ENCODE measurements at regions not wholly inside any gene's neighbourhood (a gene's known extent, or its start where the extent isn't known, plus 50 kb on each side); places are given as distances from the start of the nearest gene placed in this dataset.
A peak's percentile ranks its signal among the peaks of the same experiment; 100 is the strongest.

DNA sequence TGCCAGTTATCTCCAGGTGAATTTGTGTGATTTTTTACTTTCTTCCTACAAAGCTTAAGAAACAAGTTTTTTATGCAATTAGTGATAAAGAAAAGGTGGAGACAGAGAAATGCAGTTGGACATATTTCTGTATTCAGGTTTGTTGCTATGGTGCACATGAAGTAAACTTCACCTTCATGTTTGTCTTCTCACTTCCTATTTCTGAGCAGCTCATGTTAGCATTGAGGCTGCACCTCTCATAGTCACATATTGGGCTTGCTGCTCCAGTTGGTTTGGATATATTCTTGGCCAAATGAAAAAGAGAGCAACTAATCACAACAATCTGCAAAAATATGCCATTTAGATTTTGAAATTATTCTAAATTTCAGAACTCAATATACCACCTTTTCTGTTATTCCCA is 475.6 kb upstream of the ZWINT start:
- no peak overlapping the region for H3K4me3 ChIP-seq (ENCODE audit: low read depth, low read length)
- Mint-ChIP-seq H3K4me3 (ENCODE audit: unreplicated experiment) (no peak overlapping the region), H3K27me3 (ENCODE audit: insufficient read depth, unreplicated experiment) (no peaks in the 10 kb centered on the region), H3K9me3 (ENCODE audit: unreplicated experiment) (no peaks in the 10 kb centered on the region), H3K36me3 (ENCODE audit: insufficient read depth, unreplicated experiment) (no peaks in the 10 kb centered on the region), H3K27ac (ENCODE audit: unreplicated experiment) (no peak overlapping the region), H3K4me1 (ENCODE audit: low read depth, unreplicated experiment) (no peaks in the 10 kb centered on the region)
- H3K9me3 ChIP-seq, result no peaks in the 10 kb centered on the region
- POLR2A ChIA-PET, result no interaction called here
- intact Hi-C loops (cut with micrococcal nuclease; ENCODE audit: unreplicated experiment), result no loop called here
- no TSS peak for BruUV-seq (replicated peaks)
- CTCF ChIA-PET, result no interaction called here
- TF ChIP-seq CTCF (IDR thresholded peaks at IDR 0.05; ENCODE audit: insufficient read depth in 1 of 2, low read depth in 1 of 2, low read length in 1 of 2, severe bottlenecking in 1 of 2, unreplicated experiment in 1 of 2), result no peak
- H3K27me3 ChIP-seq (replicated peaks; ENCODE audit: control insufficient read depth, insufficient read depth, low read length), result no peaks in the 10 kb centered on the region
- H3K36me3 ChIP-seq (ENCODE audit: control insufficient read depth, insufficient read depth, low read length), result no peaks in the 10 kb centered on the region
- DNase-seq, result no peak
- H3K4me1 ChIP-seq, result no peaks in the 10 kb centered on the region

GRCh38 chr10:56831681-56832080 is 470.6 kb upstream of the ZWINT start:
- H3K36me3 Mint-ChIP-seq (ENCODE audit: insufficient read depth, unreplicated experiment), result no peaks in the 10 kb centered on the region
- ChIA-PET POLR2A (no interaction called here), CTCF (no interaction called here)
- no TSS peak for BruUV-seq (replicated peaks)
- no peaks in the 10 kb centered on the region for H3K4me1 ChIP-seq
- DNase-seq, result no peak
- no peak overlapping the region for H3K4me3 Mint-ChIP-seq (ENCODE audit: unreplicated experiment)
- H3K27me3 ChIP-seq (replicated peaks; ENCODE audit: control insufficient read depth, insufficient read depth, low read length), result no peaks in the 10 kb centered on the region
- no peak overlapping the region for H3K27ac Mint-ChIP-seq (ENCODE audit: unreplicated experiment)
- H3K9me3 ChIP-seq, result no peaks in the 10 kb centered on the region
- H3K27me3 Mint-ChIP-seq (ENCODE audit: insufficient read depth, unreplicated experiment), result no peaks in the 10 kb centered on the region
- H3K4me3 ChIP-seq (ENCODE audit: low read depth, low read length), result no peak overlapping the region
- no peak for TF ChIP-seq CTCF (IDR thresholded peaks at IDR 0.05; ENCODE audit: insufficient read depth in 1 of 2, low read depth in 1 of 2, low read length in 1 of 2, severe bottlenecking in 1 of 2, unreplicated experiment in 1 of 2)
- H3K9me3 Mint-ChIP-seq (ENCODE audit: unreplicated experiment), result peaks cover 28% of the 10 kb centered on the region
- H3K4me1 Mint-ChIP-seq (ENCODE audit: low read depth, unreplicated experiment), result no peaks in the 10 kb centered on the region
- intact Hi-C loops (cut with micrococcal nuclease; ENCODE audit: unreplicated experiment), result no loop called here
- H3K36me3 ChIP-seq (ENCODE audit: control insufficient read depth, insufficient read depth, low read length), result no peaks in the 10 kb centered on the region

DNA sequence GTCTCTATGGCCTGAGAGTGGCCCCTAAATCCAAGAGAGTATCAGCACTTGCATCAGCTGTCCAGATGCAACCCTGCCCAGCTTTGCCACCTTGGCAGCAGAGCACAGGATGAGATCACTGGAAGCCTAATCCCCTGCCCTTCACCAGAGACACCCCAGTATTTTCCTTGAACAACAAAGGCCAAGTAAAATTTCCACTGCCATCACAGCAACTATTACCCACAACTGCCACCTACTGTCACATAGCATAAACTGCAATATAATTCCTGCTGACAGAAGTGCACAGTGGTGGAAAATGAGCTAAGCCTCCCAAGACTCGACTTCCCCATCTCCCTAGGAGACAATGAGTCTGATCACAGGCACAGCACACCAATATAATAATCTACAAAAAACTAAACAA is 462.8 kb upstream of the ZWINT start:
- intact Hi-C loops (cut with micrococcal nuclease; ENCODE audit: unreplicated experiment), result no loop called here
- Mint-ChIP-seq H3K4me1 (ENCODE audit: low read depth, unreplicated experiment) (no peaks in the 10 kb centered on the region), H3K27ac (ENCODE audit: unreplicated experiment) (no peak overlapping the region), H3K36me3 (ENCODE audit: insufficient read depth, unreplicated experiment) (no peaks in the 10 kb centered on the region), H3K9me3 (ENCODE audit: unreplicated experiment) (peaks cover 78% of the 10 kb centered on the region), H3K27me3 (ENCODE audit: insufficient read depth, unreplicated experiment) (no peaks in the 10 kb centered on the region), H3K4me3 (ENCODE audit: unreplicated experiment) (no peak overlapping the region)
- ChIA-PET CTCF (no interaction called here), POLR2A (no interaction called here)
- Histone ChIP-seq H3K4me3 (ENCODE audit: low read depth, low read length) (no peak overlapping the region), H3K9me3 (peaks cover 25% of the 10 kb centered on the region; the same call in 1 of the 2 replicates), H3K27me3 (replicated peaks; ENCODE audit: control insufficient read depth, insufficient read depth, low read length) (no peaks in the 10 kb centered on the region), H3K36me3 (ENCODE audit: control insufficient read depth, insufficient read depth, low read length) (no peaks in the 10 kb centered on the region), H3K4me1 (no peaks in the 10 kb centered on the region)
- DNase-seq, result peak in 1 of 2 experiments; percentile 23
- no TSS peak for BruUV-seq (replicated peaks)
- TF ChIP-seq CTCF (IDR thresholded peaks at IDR 0.05; ENCODE audit: insufficient read depth in 1 of 2, low read depth in 1 of 2, low read length in 1 of 2, severe bottlenecking in 1 of 2, unreplicated experiment in 1 of 2), result peak in 1 of 2 experiments; percentile 45

All from Caco-2 (cell line).